H1 (cell line): ENCODE measurements at regions not wholly inside any gene's neighbourhood (a gene's known extent, or its start where the extent isn't known, plus 50 kb on each side); places are given as distances from the start of the nearest gene placed in this dataset.

Experiments
- CTCF ChIA-PET: fragments of 300-600 bp; sonication (Branson Sonifier 250); formaldehyde crosslinking; loops from one replicate; lab custom pipeline; 2021; ENCODE audit not compliant: partially characterized antibody; lab: Charles Lee
- POLR2A ChIA-PET: fragments of 300-600 bp; sonication (Branson Sonifier 250); formaldehyde crosslinking; loops from one replicate; lab custom pipeline; 2021; ENCODE audit warnings: inconsistent platforms; ENCODE audit not compliant: partially characterized antibody; lab: Charles Lee
- DNase-seq, 2 experiments: peaks; one replicate each; pipeline versions ENCODE4 v3.0.0 to v3.0.0-alpha.2; 2010 to 2022; ENCODE audit warnings: low spot score in 2 of 2, low read depth in 1 of 2, mixed read lengths in 1 of 2
- FAIRE-seq: peaks from 2 replicates; lab custom pipeline; 2011; peaks lifted over from hg19 to GRCh38; lab: Jason Lieb, UNC
- H2AFZ ChIP-seq: 2 replicates; pipeline ENCODE4 v1.8.1; 2012; ENCODE audit warnings: low read length, inconsistent platforms
- H2AK5ac ChIP-seq: 2 replicates; pipeline ENCODE4 v1.6.1; 2013; ENCODE audit warnings: low read depth, low read length
- H2BK120ac ChIP-seq: replicated peaks from 2 replicates; pipeline ENCODE3; 2013; ENCODE audit warnings: low read depth, low read length, inconsistent platforms
- H2BK12ac ChIP-seq: 2 replicates; pipeline ENCODE4 v1.6.1; 2013; ENCODE audit warnings: low read depth, low read length
- H2BK15ac ChIP-seq: 2 replicates; pipeline ENCODE4 v1.6.1; 2013; ENCODE audit warnings: low read length
- H2BK20ac ChIP-seq: 2 replicates; pipeline ENCODE4 v1.6.1; 2013; ENCODE audit warnings: low read length
- H2BK5ac ChIP-seq: 2 replicates; pipeline ENCODE4 v1.6.1; 2013; ENCODE audit warnings: low read depth, low read length
- H3K14ac ChIP-seq: 2 replicates; pipeline ENCODE4 v1.6.1; 2013; ENCODE audit warnings: inconsistent platforms; ENCODE audit not compliant: insufficient read length
- H3K18ac ChIP-seq: 2 replicates; pipeline ENCODE4 v1.6.1; 2013; ENCODE audit warnings: low read length; ENCODE audit errors: extremely low read depth
- H3K23ac ChIP-seq: 2 replicates; pipeline ENCODE4 v1.6.1; 2013; ENCODE audit warnings: inconsistent platforms; ENCODE audit not compliant: insufficient read length
- H3K23me2 ChIP-seq: 2 replicates; pipeline ENCODE4 v1.6.1; 2013; ENCODE audit warnings: low read depth, low read length
- H3K27ac ChIP-seq: 2 replicates; pipeline ENCODE4 v1.6.1; 2011; ENCODE audit warnings: low read depth, low read length, inconsistent platforms
- H3K27me3 ChIP-seq, 4 experiments: replicated peaks in 1 of 4; 1 replicate in 1 of 4; 2 replicates in 3 of 4; pipeline versions ENCODE4 v1.6.1 to v1.8.1; 2011 to 2013; ENCODE audit warnings: low read length in 3 of 4, mild to moderate bottlenecking in 3 of 4, inconsistent platforms in 2 of 4, mixed read lengths in 2 of 4, moderate library complexity in 1 of 4; ENCODE audit not compliant: control insufficient read depth in 3 of 4, insufficient read depth in 3 of 4; ENCODE audit errors: extremely low read depth in 1 of 4
- H3K36me3 ChIP-seq, 4 experiments: 2 replicates each; pipeline versions ENCODE4 v1.6.1 to v1.8.1; 2011 to 2013; ENCODE audit warnings: mild to moderate bottlenecking in 4 of 4, low read length in 3 of 4, moderate library complexity in 2 of 4, control low read depth in 1 of 4, inconsistent platforms in 1 of 4; ENCODE audit not compliant: insufficient read depth in 4 of 4, control insufficient read depth in 2 of 4
- H3K4ac ChIP-seq: replicated peaks from 2 replicates; pipeline ENCODE3; 2013; ENCODE audit warnings: low read length, low read depth, mixed read lengths, inconsistent platforms; ENCODE audit not compliant: insufficient read length
- H3K4me1 ChIP-seq, 4 experiments: replicated peaks in 1 of 4; 1 replicate in 1 of 4; 2 replicates in 3 of 4; pipeline versions ENCODE4 v1.6.1 to v1.8.1; 2011 to 2013; ENCODE audit warnings: low read length in 3 of 4, inconsistent platforms in 2 of 4, mixed read lengths in 1 of 4; ENCODE audit not compliant: insufficient read depth in 4 of 4, control insufficient read depth in 3 of 4
- H3K4me2 ChIP-seq, 2 experiments: 2 replicates each; pipeline versions ENCODE4 v1.6.1 to v1.8.1; 2011 to 2013; ENCODE audit warnings: low read depth in 2 of 2, low read length in 2 of 2, control low read depth in 1 of 2, inconsistent platforms in 1 of 2, mild to moderate bottlenecking in 1 of 2; ENCODE audit not compliant: insufficient read depth in 1 of 2
- H3K4me3 ChIP-seq, 4 experiments: fragments of 200-600, 300-600 bp in 1 of 4; sonication (generic), shearing (Covaris generic), sonication (Bioruptor Twin) in 1 of 4; 2 replicates each; pipeline versions ENCODE4 v1.5.1 to v1.8.1; 2011 to 2016; ENCODE audit warnings: low read length in 4 of 4, low read depth in 3 of 4, control low read depth in 2 of 4, inconsistent platforms in 2 of 4, mild to moderate bottlenecking in 2 of 4, mixed read lengths in 1 of 4, moderate library complexity in 1 of 4; ENCODE audit not compliant: insufficient read depth in 2 of 4; ENCODE audit errors: extremely low read depth in 1 of 4
- H3K56ac ChIP-seq: replicated peaks from 2 replicates; pipeline ENCODE3; 2013; ENCODE audit warnings: low read depth, mild to moderate bottlenecking, mixed read lengths, low read length, inconsistent platforms; ENCODE audit not compliant: insufficient read length
- H3K79me1 ChIP-seq: 2 replicates; pipeline ENCODE4 v1.6.1; 2013; ENCODE audit warnings: low read depth, low read length, control low read depth
- H3K79me2 ChIP-seq, 2 experiments: 2 replicates each; pipeline versions ENCODE4 v1.6.1 to v1.8.1; 2012 to 2013; ENCODE audit warnings: low read length in 2 of 2, mild to moderate bottlenecking in 2 of 2, inconsistent platforms in 1 of 2; ENCODE audit not compliant: insufficient read depth in 2 of 2, control insufficient read depth in 1 of 2
- H3K9ac ChIP-seq, 4 experiments: replicated peaks in 1 of 4; 1 replicate in 1 of 4; 2 replicates in 3 of 4; pipeline versions ENCODE4 v1.6.1 to v1.8.1; 2011 to 2013; ENCODE audit warnings: low read depth in 3 of 4, low read length in 3 of 4, control low read depth in 2 of 4, mild to moderate bottlenecking in 2 of 4, moderate library complexity in 2 of 4, inconsistent platforms in 1 of 4; ENCODE audit errors: extremely low read depth in 1 of 4
- H3K9me3 ChIP-seq, 2 experiments: 2 replicates each; pipeline versions ENCODE4 v1.6.1 to v1.8.1; 2012 to 2013; ENCODE audit warnings: mild to moderate bottlenecking in 2 of 2, moderate library complexity in 2 of 2, control low read depth in 1 of 2, inconsistent platforms in 1 of 2, low read depth in 1 of 2, low read length in 1 of 2, mixed read lengths in 1 of 2; ENCODE audit not compliant: insufficient read depth in 2 of 2
- H4K20me1 ChIP-seq, 2 experiments: replicated peaks in 1 of 2; 2 replicates each; pipeline versions ENCODE3 to v1.8.1; 2011 to 2013; ENCODE audit warnings: inconsistent platforms in 2 of 2, low read length in 2 of 2, mild to moderate bottlenecking in 1 of 2; ENCODE audit not compliant: insufficient read depth in 2 of 2, control insufficient read depth in 1 of 2
- H4K5ac ChIP-seq: 2 replicates; pipeline ENCODE4 v1.6.1; 2013; ENCODE audit warnings: low read length, low read depth, mixed read lengths, inconsistent platforms; ENCODE audit not compliant: insufficient read length
- H4K8ac ChIP-seq: 2 replicates; pipeline ENCODE4 v1.8.0; 2013; ENCODE audit warnings: mild to moderate bottlenecking, moderate library complexity, low read length, inconsistent platforms; ENCODE audit not compliant: insufficient read depth; ENCODE audit errors: extremely low read depth
- H4K91ac ChIP-seq: replicated peaks from 2 replicates; pipeline ENCODE3; 2013; ENCODE audit warnings: low read length, mixed read lengths, inconsistent platforms; ENCODE audit not compliant: insufficient read length
- CBX5 ChIP-seq: fragments of 300-800, 300-1000 bp; sonication (generic); IDR thresholded peaks from 2 replicates; pipeline ENCODE4 v1.7.1; 2016; ENCODE audit warnings: antibody characterized with exemption, low read length, low read depth
- CHD1 ChIP-seq: IDR thresholded peaks from 2 replicates; pipeline ENCODE4 v1.6.1; 2012; ENCODE audit warnings: low read depth, low read length, improper control_type of control experiment
- CTBP2 ChIP-seq: IDR thresholded peaks from 2 replicates; pipeline ENCODE4 v1.7.0; 2011; ENCODE audit warnings: borderline replicate concordance, mild to moderate bottlenecking, moderate library complexity, mixed read lengths, low read length; ENCODE audit not compliant: insufficient read depth, insufficient read length
- FOSL1 ChIP-seq: IDR thresholded peaks from 2 replicates; pipeline ENCODE4 v1.6.1; 2011; ENCODE audit warnings: mild to moderate bottlenecking, low read depth, low read length, moderate library complexity; ENCODE audit not compliant: insufficient read depth
- JUND ChIP-seq: IDR thresholded peaks from 2 replicates; pipeline ENCODE4 v1.6.1; 2011; ENCODE audit warnings: mild to moderate bottlenecking, improper control_type of control experiment, low read length
- KDM1A ChIP-seq: fragments of 200-600, 300-600 bp; sonication (generic); IDR thresholded peaks from 2 replicates; pipeline ENCODE4 v1.7.1; 2016; ENCODE audit warnings: mild to moderate bottlenecking, low read length, borderline replicate concordance
- KDM5A ChIP-seq: fragments of 200-600 bp; IDR thresholded peaks from 2 replicates; pipeline ENCODE4 v1.7.1; 2012; ENCODE audit warnings: mild to moderate bottlenecking, low read length, inconsistent platforms, mixed read lengths
- RNF2 ChIP-seq: fragments of 200-900, 300-1000 bp; sonication (generic); IDR thresholded peaks from 2 replicates; pipeline ENCODE4 v1.7.1; 2016; ENCODE audit warnings: borderline replicate concordance, low read depth, mild to moderate bottlenecking, antibody characterized with exemption, low read length; ENCODE audit not compliant: poor library complexity, severe bottlenecking; ENCODE audit errors: missing control alignments
- SRF ChIP-seq: IDR thresholded peaks from 2 replicates; pipeline ENCODE4 v1.6.1; 2011; ENCODE audit warnings: mild to moderate bottlenecking, low read depth, low read length, moderate library complexity
- TEAD4 ChIP-seq: IDR thresholded peaks from 2 replicates; pipeline ENCODE4 v1.6.1; 2012; ENCODE audit warnings: low read depth, low read length, inconsistent platforms, mixed read lengths
- YY1 ChIP-seq: IDR thresholded peaks from 2 replicates; pipeline ENCODE4 v1.6.1; 2011; ENCODE audit warnings: low read depth, mild to moderate bottlenecking, low read length
- WGBS, 2 experiments: shearing (Covaris generic) in 1 of 2; methylation state at CpG; one replicate each; pipeline versions ENCODE4 v1.1.6 to v1.1.7; 2013 to 2015; ENCODE audit warnings: low lambda C conversion rate in 2 of 2, mixed read lengths in 2 of 2, inconsistent platforms in 1 of 2, low coverage in 1 of 2, missing lambda C conversion rate in 1 of 2; ENCODE audit not compliant: insufficient replicate concordance in 2 of 2, insufficient coverage in 1 of 2, insufficient read length in 1 of 2; ENCODE audit errors: extremely low coverage in 1 of 2, missing lambda C conversion rate in 1 of 2; 5-methylcytosine and 5-hydroxymethylcytosine counted together
- TF ChIP-seq, protein P1 (sequence below): IDR thresholded peaks from 2 replicates; pipeline ENCODE4 v1.6.1; 2012; ENCODE audit warnings: low read length, inconsistent platforms

DNA sequence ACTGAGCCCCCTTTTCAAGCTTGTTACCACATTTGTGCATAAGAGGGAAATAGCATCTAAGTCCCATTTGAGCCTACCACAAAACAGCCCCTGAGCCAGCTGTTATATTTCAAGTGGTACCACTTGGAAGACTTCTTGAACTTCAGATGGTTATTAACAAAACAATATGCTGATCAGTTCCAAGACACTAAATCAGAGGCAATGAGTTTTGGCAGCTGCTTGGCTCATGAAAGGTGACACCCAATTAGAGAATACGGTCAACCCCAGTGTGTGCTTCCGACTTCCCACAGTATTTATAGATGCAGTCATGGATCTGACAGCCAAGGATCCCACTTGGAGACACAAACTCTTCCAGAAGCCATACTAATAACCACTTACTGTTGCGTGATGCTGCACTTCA is 469.6 kb upstream of the PPP2R3A start:
- Histone ChIP-seq H3K9ac (no peak overlapping the region), H2BK20ac (no peak overlapping the region), H3K4me2 (no peak overlapping the region), H4K8ac (no peak overlapping the region), H3K23me2 (no peaks in the 10 kb centered on the region), H3K4ac (no peak overlapping the region), H2AK5ac (no peak overlapping the region), H3K27ac (no peak overlapping the region), H2BK120ac (no peak overlapping the region), H4K91ac (no peak overlapping the region), H3K56ac (no peak overlapping the region), H4K5ac (no peak overlapping the region), H3K36me3 (no peaks in the 10 kb centered on the region), H2BK12ac (no peak overlapping the region), H3K9me3 (no peaks in the 10 kb centered on the region), H3K23ac (no peak overlapping the region), H3K79me1 (no peaks in the 10 kb centered on the region), H2AFZ (no peak overlapping the region), H2BK15ac (no peak overlapping the region), H3K18ac (no peak overlapping the region), H3K4me1 (no peaks in the 10 kb centered on the region), H3K79me2 (no peaks in the 10 kb centered on the region), H4K20me1 (no peaks in the 10 kb centered on the region), H3K27me3 (no peaks in the 10 kb centered on the region), H3K4me3 (no peak overlapping the region), H3K14ac (no peak overlapping the region), H2BK5ac (no peak overlapping the region)
- POLR2A ChIA-PET = no interaction called here
- DNase-seq (no peak), FAIRE-seq (no peak)
- CTCF ChIA-PET = interaction anchor here (0.7 kb wide), 1 partner anchor 241 kb away, joined by 3 read pairs; no protein-coding TSS in a partner anchor
- WGBS, 2 experiments = 87% methylated on average over 3 of the region's 3 CpGs; no CpG with 5 or more reads in 1 of the 2 experiments
- TF ChIP-seq CTBP2 = no peak
- no peak for TF ChIP-seq KDM5A
- no peak for TF ChIP-seq CHD1
- TF ChIP-seq RNF2 = no peak
- no peak for TF ChIP-seq FOSL1
- TF ChIP-seq TEAD4 = no peak
- no peak for TF ChIP-seq CBX5
- TF ChIP-seq JUND = no peak
- TF ChIP-seq KDM1A = no peak
- TF ChIP-seq SRF = no peak
- TF ChIP-seq, protein P1, sequence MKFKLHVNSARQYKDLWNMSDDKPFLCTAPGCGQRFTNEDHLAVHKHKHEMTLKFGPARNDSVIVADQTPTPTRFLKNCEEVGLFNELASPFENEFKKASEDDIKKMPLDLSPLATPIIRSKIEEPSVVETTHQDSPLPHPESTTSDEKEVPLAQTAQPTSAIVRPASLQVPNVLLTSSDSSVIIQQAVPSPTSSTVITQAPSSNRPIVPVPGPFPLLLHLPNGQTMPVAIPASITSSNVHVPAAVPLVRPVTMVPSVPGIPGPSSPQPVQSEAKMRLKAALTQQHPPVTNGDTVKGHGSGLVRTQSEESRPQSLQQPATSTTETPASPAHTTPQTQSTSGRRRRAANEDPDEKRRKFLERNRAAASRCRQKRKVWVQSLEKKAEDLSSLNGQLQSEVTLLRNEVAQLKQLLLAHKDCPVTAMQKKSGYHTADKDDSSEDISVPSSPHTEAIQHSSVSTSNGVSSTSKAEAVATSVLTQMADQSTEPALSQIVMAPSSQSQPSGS = no peak
- no peak for TF ChIP-seq YY1
